ENCODE measurements at regions not wholly inside any gene's neighbourhood (a gene's known extent, or its start where the extent isn't known, plus 50 kb on each side); places are given as distances from the start of the nearest gene placed in this dataset.

- peaks cover 2% of the 10 kb centered on the region for H3K9me3 ChIP-seq (replicated peaks; ENCODE audit: control insufficient read depth, insufficient read depth, low read length)
- CTCF ChIA-PET: no interaction called here
- no peaks in the 10 kb centered on the region for H3K27me3 ChIP-seq (ENCODE audit: control insufficient read depth in 2 of 2, insufficient read depth in 2 of 2, low read length in 2 of 2)
- FAIRE-seq: no peak
- no peak overlapping the region for H3K27ac ChIP-seq (ENCODE audit: insufficient read depth, low read depth, low read length)
- no peak overlapping the region for H2AFZ ChIP-seq (ENCODE audit: low read depth, low read length)
- no peaks in the 10 kb centered on the region for H3K36me3 ChIP-seq (ENCODE audit: control insufficient read depth in 2 of 2, extremely low read depth in 1 of 2, insufficient read depth in 2 of 2, low read length in 2 of 2)
- intact Hi-C loops (cut with micrococcal nuclease) (no loop called here), dilution Hi-C loops (cut with MboI; ENCODE audit: extremely low pct_ligation_motif_present, low sequenced_read_pairs) (no loop called here)
- H3K79me2 ChIP-seq (ENCODE audit: control insufficient read depth, insufficient read depth, low read length): no peaks in the 10 kb centered on the region
- TF ChIP-seq JUN (IDR thresholded peaks at IDR 0.05; ENCODE audit: borderline replicate concordance, insufficient read depth, insufficient read length, low read depth): no peak
- TF ChIP-seq POLR2A (IDR thresholded peaks at IDR 0.05; ENCODE audit: low read depth, low read length): no peak
- DNase-seq (ENCODE audit: low read depth, low spot score): no peak
- no peaks in the 10 kb centered on the region for H3K9me1 ChIP-seq (replicated peaks; ENCODE audit: control insufficient read depth, extremely low read depth, insufficient read depth, low read length)
- no peak overlapping the region for H3K9ac ChIP-seq (replicated peaks; ENCODE audit: extremely low read depth, insufficient read depth, low read length)
- no peak overlapping the region for H3K4me2 ChIP-seq (ENCODE audit: insufficient read depth, low read length)
- no TSS peak for BruUV-seq (replicated peaks)
- no peaks in the 10 kb centered on the region for H4K20me1 ChIP-seq (replicated peaks; ENCODE audit: control insufficient read depth, extremely low read depth, insufficient read depth, low read length)
- H3K4me3 ChIP-seq (replicated peaks in 1 of 3; ENCODE audit: insufficient read depth in 1 of 3, low read depth in 1 of 3, low read length in 3 of 3): no peak overlapping the region
- POLR2A ChIA-PET: no interaction called here
- no peaks in the 10 kb centered on the region for H3K4me1 ChIP-seq (ENCODE audit: control insufficient read depth, extremely low read depth, insufficient read depth, low read length)
Observed at GRCh38 chr5:175585567-175585966, 72.3 kb upstream of the HRH2 start.

DNA sequence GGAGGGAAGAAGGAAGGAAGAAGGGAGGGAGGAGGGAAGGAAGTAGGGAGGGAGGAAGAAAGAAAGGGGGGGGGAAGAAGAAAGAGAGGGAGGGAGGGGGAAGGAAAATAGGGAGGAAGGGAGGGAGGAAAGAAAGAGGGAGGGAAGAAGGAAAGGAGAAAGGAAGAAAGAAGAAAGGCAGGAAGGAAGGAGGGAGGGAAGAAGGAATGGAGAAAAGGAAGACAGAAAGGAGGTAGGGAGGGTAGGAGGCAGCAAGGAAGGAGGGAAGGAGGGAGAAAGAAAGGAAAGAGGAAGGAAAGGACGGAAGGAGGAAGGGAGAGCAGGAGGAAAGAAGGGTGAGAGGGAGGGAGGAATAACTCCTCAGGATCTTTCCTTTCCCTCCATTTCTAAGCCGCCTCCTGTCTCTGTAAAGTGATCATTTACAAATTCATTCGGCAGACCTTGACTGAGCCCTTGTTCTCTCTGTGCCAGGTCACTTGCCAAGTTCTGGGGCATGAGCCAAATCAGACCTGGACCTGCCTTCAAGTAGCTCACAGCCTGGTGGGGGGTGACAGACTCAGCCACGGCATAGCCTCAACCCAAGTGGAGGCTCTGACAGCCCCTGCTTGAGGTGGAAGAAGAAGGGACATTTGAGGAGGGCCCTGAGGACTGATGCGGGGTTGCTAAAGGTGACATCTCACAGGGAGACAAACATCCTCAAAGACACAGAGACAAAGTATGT is 69.0 kb upstream of the HRH2 start:
- Histone ChIP-seq H3K27me3 (ENCODE audit: control insufficient read depth in 2 of 2, insufficient read depth in 2 of 2, low read length in 2 of 2) (no peaks in the 10 kb centered on the region), H4K20me1 (replicated peaks; ENCODE audit: control insufficient read depth, extremely low read depth, insufficient read depth, low read length) (no peaks in the 10 kb centered on the region), H2AFZ (ENCODE audit: low read depth, low read length) (no peak overlapping the region), H3K4me1 (ENCODE audit: control insufficient read depth, extremely low read depth, insufficient read depth, low read length) (no peaks in the 10 kb centered on the region), H3K4me2 (ENCODE audit: insufficient read depth, low read length) (no peak overlapping the region), H3K27ac (ENCODE audit: insufficient read depth, low read depth, low read length) (no peak overlapping the region), H3K9ac (replicated peaks; ENCODE audit: extremely low read depth, insufficient read depth, low read length) (no peak overlapping the region), H3K9me3 (replicated peaks; ENCODE audit: control insufficient read depth, insufficient read depth, low read length) (peaks cover 2% of the 10 kb centered on the region), H3K36me3 (ENCODE audit: control insufficient read depth in 2 of 2, extremely low read depth in 1 of 2, insufficient read depth in 2 of 2, low read length in 2 of 2) (no peaks in the 10 kb centered on the region), H3K4me3 (replicated peaks in 1 of 3; ENCODE audit: insufficient read depth in 1 of 3, low read depth in 1 of 3, low read length in 3 of 3) (no peak overlapping the region), H3K79me2 (ENCODE audit: control insufficient read depth, insufficient read depth, low read length) (no peaks in the 10 kb centered on the region), H3K9me1 (replicated peaks; ENCODE audit: control insufficient read depth, extremely low read depth, insufficient read depth, low read length) (no peaks in the 10 kb centered on the region)
- no TSS peak for BruUV-seq (replicated peaks)
- dilution Hi-C loops (cut with MboI; ENCODE audit: extremely low pct_ligation_motif_present, low sequenced_read_pairs): no loop called here
- intact Hi-C loops (cut with micrococcal nuclease): no loop called here
- TF ChIP-seq EZH2 (IDR thresholded peaks at IDR 0.05; ENCODE audit: borderline replicate concordance, low read depth, low read length, severe bottlenecking) (no peak), MAX (IDR thresholded peaks at IDR 0.05; ENCODE audit: insufficient read depth, insufficient read length) (no peak), FOS (IDR thresholded peaks at IDR 0.05; ENCODE audit: borderline replicate concordance, insufficient read depth, low read length) (no peak), JUN (IDR thresholded peaks at IDR 0.05; ENCODE audit: borderline replicate concordance, insufficient read depth, insufficient read length, low read depth) (no peak), POLR2AphosphoS5 (IDR thresholded peaks at IDR 0.05; ENCODE audit: insufficient read depth, low read depth, low read length) (no peak)
- FAIRE-seq (no peak), DNase-seq (ENCODE audit: low read depth, low spot score) (no peak)
- ChIA-PET CTCF (no interaction called here), POLR2A (no interaction called here)

Measured in endothelial cell of umbilical vein (primary cell).